Frontal cortex (tissue), 3 donors: ENCODE measurements at regions not wholly inside any gene's neighbourhood (a gene's known extent, or its start where the extent isn't known, plus 50 kb on each side); places are given as distances from the start of the nearest gene placed in this dataset.

Experiments
- DNase-seq, 2 donors: peaks; one replicate each; pipeline ENCODE4 v3.0.0; 2012; ENCODE audit warnings: low spot score in 2 of 2
- FAIRE-seq: peaks from 2 replicates; lab custom pipeline; 2012; peaks lifted over from hg19 to GRCh38; lab: Jason Lieb, UNC
- donor health status: control.
- donor health status: control.
- donor health status: control.

GRCh38 chr13:26991508-26992181 is 180.0 kb downstream of the USP12 start:
- peak in 1 of 2 donors; percentile 34 for DNase-seq
- no peak for FAIRE-seq

- DNase-seq: no peak
Measured at GRCh38 chr13:26989957-26990713, 181.5 kb downstream of the USP12 start.

GRCh38 chr13:26989261-26989956 is 182.2 kb downstream of the USP12 start:
- FAIRE-seq (no peak), DNase-seq (no peak)

More at GRCh38 chr13:26989957-26990713, 181.5 kb downstream of the USP12 start:
- FAIRE-seq: no peak

GRCh38 chr13:26988059-26988769 is 183.4 kb downstream of the USP12 start:
- DNase-seq: no peak
- no peak for FAIRE-seq

GRCh38 chr13:26987486-26988013 is 184.1 kb downstream of the USP12 start:
- FAIRE-seq: no peak

GRCh38 chr13:26985285-26985878 is 186.2 kb downstream of the USP12 start:
- DNase-seq (peak; percentile 48 to 74), FAIRE-seq (peak; percentile 50)

More at GRCh38 chr13:26987486-26988013, 184.1 kb downstream of the USP12 start:
- no peak for DNase-seq

GRCh38 chr13:26984337-26984736 is 187.3 kb downstream of the USP12 start:
- DNase-seq (no peak), FAIRE-seq (no peak)

- DNase-seq (no peak), FAIRE-seq (no peak)
Measured at GRCh38 chr13:26983543-26984320, 187.9 kb downstream of the USP12 start.

- no peak for FAIRE-seq
- DNase-seq: no peak
Measured at GRCh38 chr13:26980099-26981031, 191.2 kb downstream of the USP12 start.

- FAIRE-seq: no peak
- no peak for DNase-seq
Measured at GRCh38 chr13:26979334-26979733, 192.3 kb downstream of the USP12 start.

- DNase-seq: no peak
- FAIRE-seq: no peak
Measured at GRCh38 chr13:26978081-26978860, 193.3 kb downstream of the USP12 start.

- FAIRE-seq (no peak), DNase-seq (no peak)
Measured at GRCh38 chr13:26977541-26977940, 194.1 kb downstream of the USP12 start.

- FAIRE-seq (no peak), DNase-seq (no peak)
Measured at GRCh38 chr13:26976313-26976712, 195.3 kb downstream of the USP12 start.

- no peak for FAIRE-seq
Measured at GRCh38 chr13:26973946-26974345, 197.7 kb downstream of the USP12 start.

GRCh38 chr13:26973295-26973694 is 198.3 kb downstream of the USP12 start:
- DNase-seq (no peak), FAIRE-seq (no peak)

More at GRCh38 chr13:26973946-26974345, 197.7 kb downstream of the USP12 start:
- no peak for DNase-seq

- FAIRE-seq (no peak), DNase-seq (no peak)
Measured at GRCh38 chr13:26971990-26972887, 199.4 kb downstream of the USP12 start.
